Endothelial cell of umbilical vein (primary cell): ENCODE measurements at regions not wholly inside any gene's neighbourhood (a gene's known extent, or its start where the extent isn't known, plus 50 kb on each side); places are given as distances from the start of the nearest gene placed in this dataset.

Experiments
- BruUV-seq: library from RNA; stranded (reverse); fragments of 400-500 nt; replicated peaks from 2 replicates; lab custom pipeline; 2021; lab: Mats Ljungman, UMichigan
- CTCF ChIA-PET: fragments of 300-600, 350-600 bp; sonication (Branson Sonifier 250); formaldehyde crosslinking; loops from one replicate; lab custom pipeline; 2021; ENCODE audit warnings: antibody characterized with exemption, inconsistent platforms; lab: Charles Lee
- POLR2A ChIA-PET: fragments of 300-600, 350-600 bp; sonication (Branson Sonifier 250); formaldehyde crosslinking; loops from one replicate; lab custom pipeline; 2021; ENCODE audit warnings: antibody characterized with exemption, inconsistent platforms; lab: Charles Lee
- DNase-seq: peaks from one replicate; pipeline ENCODE4 v3.0.0-alpha.2; 2011; ENCODE audit warnings: low read depth, low spot score
- FAIRE-seq: peaks from 2 replicates; lab custom pipeline; 2011; peaks lifted over from hg19 to GRCh38; lab: Jason Lieb, UNC
- H2AFZ ChIP-seq: 2 replicates; pipeline ENCODE4 v1.6.0; 2012; ENCODE audit warnings: low read depth, low read length, control low read depth, inconsistent platforms
- H3K27ac ChIP-seq: 2 replicates; pipeline ENCODE4 v1.5.1; 2011; ENCODE audit warnings: low read depth, mild to moderate bottlenecking, control low read depth, low read length, moderate library complexity; ENCODE audit not compliant: insufficient read depth
- H3K27me3 ChIP-seq, 2 experiments: 2 replicates each; pipeline versions ENCODE4 v1.6.0 to v1.6.1; 2011; ENCODE audit warnings: low read length in 2 of 2, mixed read lengths in 1 of 2; ENCODE audit not compliant: control insufficient read depth in 2 of 2, insufficient read depth in 2 of 2
- H3K36me3 ChIP-seq, 2 experiments: 2 replicates in 1 of 2; 3 replicates in 1 of 2; pipeline ENCODE4 v1.5.1; 2011; ENCODE audit warnings: low read length in 2 of 2, mild to moderate bottlenecking in 1 of 2, moderate library complexity in 1 of 2; ENCODE audit not compliant: control insufficient read depth in 2 of 2, insufficient read depth in 2 of 2; ENCODE audit errors: extremely low read depth in 1 of 2
- H3K4me1 ChIP-seq: 3 replicates; pipeline ENCODE4 v1.5.1; 2011; ENCODE audit warnings: mild to moderate bottlenecking, low read length; ENCODE audit not compliant: control insufficient read depth, insufficient read depth; ENCODE audit errors: extremely low read depth
- H3K4me2 ChIP-seq: 2 replicates; pipeline ENCODE4 v1.6.1; 2011; ENCODE audit warnings: low read length, control low read depth, mixed read lengths; ENCODE audit not compliant: insufficient read depth
- H3K4me3 ChIP-seq, 3 experiments: fragments of 200-600 bp in 1 of 3; sonication (generic), shearing (Covaris generic) in 1 of 3; replicated peaks in 1 of 3; 2 replicates each; pipeline ENCODE4 v1.5.1; 2011 to 2016; ENCODE audit warnings: control low read depth in 3 of 3, low read length in 3 of 3, mild to moderate bottlenecking in 2 of 3, inconsistent platforms in 1 of 3, low read depth in 1 of 3, moderate library complexity in 1 of 3; ENCODE audit not compliant: insufficient read depth in 1 of 3
- H3K79me2 ChIP-seq: 2 replicates; pipeline ENCODE4 v1.6.0; 2012; ENCODE audit warnings: low read length, inconsistent platforms; ENCODE audit not compliant: control insufficient read depth, insufficient read depth
- H3K9ac ChIP-seq: replicated peaks from 2 replicates; pipeline ENCODE3; 2011; ENCODE audit warnings: low read length, control low read depth; ENCODE audit not compliant: insufficient read depth; ENCODE audit errors: extremely low read depth
- H3K9me1 ChIP-seq: replicated peaks from 3 replicates; pipeline ENCODE4 v1.6.0; 2011; ENCODE audit warnings: mild to moderate bottlenecking, low read length; ENCODE audit not compliant: control insufficient read depth, insufficient read depth; ENCODE audit errors: extremely low read depth
- H3K9me3 ChIP-seq: replicated peaks from 2 replicates; pipeline ENCODE4 v1.5.1; 2012; ENCODE audit warnings: low read length, inconsistent platforms; ENCODE audit not compliant: control insufficient read depth, insufficient read depth
- H4K20me1 ChIP-seq: replicated peaks from 2 replicates; pipeline ENCODE3; 2011; ENCODE audit warnings: mild to moderate bottlenecking, low read length; ENCODE audit not compliant: control insufficient read depth, insufficient read depth; ENCODE audit errors: extremely low read depth
- CTCF ChIP-seq, 2 donors: IDR thresholded peaks; 1 replicate in 1 of 2; 2 replicates in 1 of 2; pipeline ENCODE4 v1.5.1; 2011; ENCODE audit warnings: low read length in 2 of 2, mild to moderate bottlenecking in 2 of 2, moderate library complexity in 2 of 2, control low read depth in 1 of 2, inconsistent platforms in 1 of 2, low read depth in 1 of 2; ENCODE audit not compliant: insufficient read depth in 1 of 2; ENCODE audit errors: extremely low read depth in 1 of 2
- EZH2 ChIP-seq: IDR thresholded peaks from 2 replicates; pipeline ENCODE4 v1.6.1; 2012; ENCODE audit warnings: borderline replicate concordance, low read depth, mild to moderate bottlenecking, moderate library complexity, low read length, inconsistent platforms; ENCODE audit not compliant: severe bottlenecking
- FOS ChIP-seq: IDR thresholded peaks from 2 replicates; pipeline ENCODE4 v1.6.1; 2011; ENCODE audit warnings: mild to moderate bottlenecking, low read length, moderate library complexity, borderline replicate concordance; ENCODE audit not compliant: insufficient read depth
- GATA2 ChIP-seq: IDR thresholded peaks from 2 replicates; pipeline ENCODE4 v1.7.0; 2011; ENCODE audit warnings: low read depth, mild to moderate bottlenecking, moderate library complexity, mixed read lengths, low read length; ENCODE audit not compliant: insufficient read length, insufficient read depth
- JUN ChIP-seq: IDR thresholded peaks from 2 replicates; pipeline ENCODE4 v1.6.1; 2011; ENCODE audit warnings: borderline replicate concordance, low read depth; ENCODE audit not compliant: insufficient read length, insufficient read depth
- MAX ChIP-seq: IDR thresholded peaks from 2 replicates; pipeline ENCODE4 v1.6.1; 2011; ENCODE audit not compliant: insufficient read depth, insufficient read length
- MYC ChIP-seq: IDR thresholded peaks from one replicate; pipeline ENCODE4 v1.6.1; 2011; ENCODE audit warnings: mild to moderate bottlenecking, low read depth, low read length
- POLR2A ChIP-seq: IDR thresholded peaks from 2 replicates; pipeline ENCODE4 v1.6.1; 2012; ENCODE audit warnings: low read depth, mild to moderate bottlenecking, control low read depth, low read length
- POLR2AphosphoS5 ChIP-seq: IDR thresholded peaks from 2 replicates; pipeline ENCODE4 v1.6.1; 2012; ENCODE audit warnings: low read depth, mild to moderate bottlenecking, control low read depth, low read length, moderate library complexity; ENCODE audit not compliant: insufficient read depth
- dilution Hi-C: fragments of 300-500 bp; cut with MboI; formaldehyde crosslinking; loops from one replicate; pipeline ENCODE4 v1.15.0; 2019; ENCODE audit warnings: low sequenced_read_pairs; ENCODE audit not compliant: extremely low pct_ligation_motif_present
- intact Hi-C: fragments of 100-400 bp; cut with micrococcal nuclease; formaldehyde crosslinking; loops from one replicate; pipeline ENCODE4 v1.10.0; 2022

GRCh38 chr14:54316652-54317051, 80.2 kb upstream of the CDKN3 start:
- POLR2A ChIA-PET: no interaction called here
- H3K4me2 ChIP-seq: no peak overlapping the region
- H3K4me3 ChIP-seq: no peak overlapping the region
- DNase-seq (no peak), FAIRE-seq (no peak)
- peaks cover 11% of the 10 kb centered on the region for H3K4me1 ChIP-seq
- intact Hi-C loops (no loop called here), dilution Hi-C loops (no loop called here)
- H2AFZ ChIP-seq: no peak overlapping the region
- no peaks in the 10 kb centered on the region for H3K79me2 ChIP-seq
- no peaks in the 10 kb centered on the region for H3K9me1 ChIP-seq
- CTCF ChIA-PET: no interaction called here
- H3K9ac ChIP-seq: no peak overlapping the region
- no peaks in the 10 kb centered on the region for H4K20me1 ChIP-seq
- no peaks in the 10 kb centered on the region for H3K36me3 ChIP-seq
- no TSS peak for BruUV-seq
- no peak overlapping the region for H3K27ac ChIP-seq
- no peaks in the 10 kb centered on the region for H3K9me3 ChIP-seq
- TF ChIP-seq GATA2: no peak
- no peak for TF ChIP-seq MAX
- TF ChIP-seq FOS: no peak
- TF ChIP-seq CTCF (IDR thresholded peaks at IDR 0.05; ENCODE audit: extremely low read depth in 1 of 2, insufficient read depth in 1 of 2, low read depth in 1 of 2, low read length in 2 of 2): no peak
- TF ChIP-seq JUN: no peak
- TF ChIP-seq POLR2A: no peak
- TF ChIP-seq POLR2AphosphoS5: no peak
- TF ChIP-seq EZH2: no peak
- TF ChIP-seq MYC: no peak
- H3K27me3 ChIP-seq: no peaks in the 10 kb centered on the region
